ENCODE measurements at regions not wholly inside any gene's neighbourhood (a gene's known extent, or its start where the extent isn't known, plus 50 kb on each side); places are given as distances from the start of the nearest gene placed in this dataset.

GRCh38 chr3:194281306-194281705, 69.8 kb downstream of the CPN2 start:
- TF ChIP-seq CTCF (IDR thresholded peaks at IDR 0.05; ENCODE audit: low read length): no peak
- TF ChIP-seq EZH2 (optimal IDR thresholded peaks at IDR 0.05; ENCODE audit: low read depth, low read length): no peak
